Fibroblast of lung (primary cell): ENCODE measurements at regions not wholly inside any gene's neighbourhood (a gene's known extent, or its start where the extent isn't known, plus 50 kb on each side); places are given as distances from the start of the nearest gene placed in this dataset.

ENCODE experiments used
- DNase-seq, 2 donors: peaks; one replicate each; pipeline versions ENCODE4 v3.0.0 to v3.0.0-alpha.2; 2010; ENCODE audit warnings: low read depth in 2 of 2
- H2AFZ ChIP-seq: 2 replicates; pipeline ENCODE4 v1.5.1; 2012; ENCODE audit warnings: low read length, control low read depth, inconsistent platforms
- H3K27ac ChIP-seq: 2 replicates; pipeline ENCODE4 v1.5.1; 2011; ENCODE audit warnings: low read length, control low read depth; ENCODE audit not compliant: insufficient read depth
- H3K27me3 ChIP-seq: 2 replicates; pipeline ENCODE4 v1.5.1; 2011; ENCODE audit warnings: mild to moderate bottlenecking, low read length; ENCODE audit not compliant: control insufficient read depth, insufficient read depth
- H3K36me3 ChIP-seq: 2 replicates; pipeline ENCODE4 v1.5.1; 2011; ENCODE audit warnings: low read length; ENCODE audit not compliant: control insufficient read depth, insufficient read depth
- H3K4me1 ChIP-seq: 2 replicates; pipeline ENCODE4 v1.5.1; 2011; ENCODE audit warnings: low read length; ENCODE audit not compliant: control insufficient read depth, insufficient read depth; ENCODE audit errors: extremely low read depth
- H3K4me2 ChIP-seq: 2 replicates; pipeline ENCODE4 v1.5.1; 2011; ENCODE audit warnings: low read length, control low read depth; ENCODE audit not compliant: insufficient read depth; ENCODE audit errors: extremely low read depth
- H3K4me3 ChIP-seq, 4 experiments: fragments of 200-600 bp in 1 of 4; sonication (generic) in 1 of 4; replicated peaks in 1 of 4; 2 replicates each; pipeline ENCODE4 v1.5.1; 2011 to 2016; ENCODE audit warnings: low read length in 4 of 4, low read depth in 3 of 4, mild to moderate bottlenecking in 3 of 4, control low read depth in 2 of 4, inconsistent platforms in 1 of 4, mixed read lengths in 1 of 4; ENCODE audit not compliant: insufficient read depth in 1 of 4; ENCODE audit errors: control extremely low read depth in 1 of 4
- H3K79me2 ChIP-seq: 2 replicates; pipeline ENCODE4 v1.5.1; 2012; ENCODE audit warnings: mild to moderate bottlenecking, low read length, inconsistent platforms; ENCODE audit not compliant: control insufficient read depth, insufficient read depth
- H3K9ac ChIP-seq: 2 replicates; pipeline ENCODE4 v1.5.1; 2011; ENCODE audit warnings: mild to moderate bottlenecking, low read length, control low read depth; ENCODE audit not compliant: insufficient read depth
- H3K9me3 ChIP-seq: 2 replicates; pipeline ENCODE4 v1.5.1; 2012; ENCODE audit warnings: low read depth, low read length; ENCODE audit not compliant: control insufficient read depth, insufficient read depth
- H4K20me1 ChIP-seq: 2 replicates; pipeline ENCODE4 v1.5.1; 2011; ENCODE audit warnings: low read length; ENCODE audit not compliant: control insufficient read depth, insufficient read depth; ENCODE audit errors: extremely low read depth
- CTCF ChIP-seq, 2 donors: IDR thresholded peaks in 1 of 2; conservative IDR thresholded peaks in 1 of 2; 1 replicate in 1 of 2; 2 replicates in 1 of 2; pipeline ENCODE4 v1.5.1; 2011 to 2012; ENCODE audit warnings: low read length in 2 of 2, control low read depth in 1 of 2, inconsistent platforms in 1 of 2, low read depth in 1 of 2, mild to moderate bottlenecking in 1 of 2
- EZH2 ChIP-seq: IDR thresholded peaks from 2 replicates; pipeline ENCODE4 v1.5.1; 2012; ENCODE audit warnings: low read length, control low read depth, mild to moderate bottlenecking; ENCODE audit errors: missing control alignments

GRCh38 chr3:24545887-24546286 is 51.2 kb upstream of the THRB start:
- Histone ChIP-seq H3K9me3 (no peaks in the 10 kb centered on the region), H3K4me1 (peaks cover 4% of the 10 kb centered on the region), H3K79me2 (no peaks in the 10 kb centered on the region), H3K4me3 (no peak overlapping the region), H3K9ac (no peak overlapping the region), H3K27me3 (no peaks in the 10 kb centered on the region), H3K27ac (no peak overlapping the region), H4K20me1 (no peaks in the 10 kb centered on the region), H3K36me3 (no peaks in the 10 kb centered on the region), H3K4me2 (no peak overlapping the region), H2AFZ (no peak overlapping the region)
- DNase-seq, result peak in 1 of 2 donors; percentile 95
- TF ChIP-seq EZH2 (no peak), CTCF (conservative IDR thresholded peaks at IDR 0.05 in 1 of 2, IDR thresholded peaks at IDR 0.05 in 1 of 2; ENCODE audit: low read depth in 1 of 2, low read length in 2 of 2) (no peak)

GRCh38 chr3:24548278-24548677 is 53.6 kb upstream of the THRB start:
- DNase-seq, result peak; percentile 39 to 63
- Histone ChIP-seq H3K27me3 (no peaks in the 10 kb centered on the region), H3K27ac (no peak overlapping the region), H3K4me3 (no peak overlapping the region), H3K9ac (no peak overlapping the region), H4K20me1 (no peaks in the 10 kb centered on the region), H3K4me1 (peaks cover 4% of the 10 kb centered on the region), H3K36me3 (no peaks in the 10 kb centered on the region), H3K9me3 (no peaks in the 10 kb centered on the region), H3K4me2 (peak overlapping the region; percentile 15), H3K79me2 (no peaks in the 10 kb centered on the region), H2AFZ (no peak overlapping the region)
- TF ChIP-seq EZH2 (no peak), CTCF (conservative IDR thresholded peaks at IDR 0.05 in 1 of 2, IDR thresholded peaks at IDR 0.05 in 1 of 2; ENCODE audit: low read depth in 1 of 2, low read length in 2 of 2) (no peak)

- Histone ChIP-seq H3K4me3 (no peak overlapping the region), H3K36me3 (no peaks in the 10 kb centered on the region), H3K9ac (no peak overlapping the region), H3K9me3 (no peaks in the 10 kb centered on the region), H2AFZ (no peak overlapping the region), H3K27me3 (no peaks in the 10 kb centered on the region), H3K4me2 (no peak overlapping the region), H3K79me2 (no peaks in the 10 kb centered on the region), H3K27ac (no peak overlapping the region), H3K4me1 (peaks cover 4% of the 10 kb centered on the region), H4K20me1 (no peaks in the 10 kb centered on the region)
- TF ChIP-seq EZH2 (no peak), CTCF (conservative IDR thresholded peaks at IDR 0.05 in 1 of 2, IDR thresholded peaks at IDR 0.05 in 1 of 2; ENCODE audit: low read depth in 1 of 2, low read length in 2 of 2) (no peak)
- DNase-seq, result peak in 1 of 2 donors; percentile 1
Observed at GRCh38 chr3:24550588-24550987, 55.9 kb upstream of the THRB start.
